NCI-H1105 (cell line): ENCODE measurements at regions not wholly inside any gene's neighbourhood (a gene's known extent, or its start where the extent isn't known, plus 50 kb on each side); places are given as distances from the start of the nearest gene placed in this dataset.
A peak's percentile ranks its signal among the peaks of the same experiment; 100 is the strongest.

Experiments used
- DNase-seq: peaks from one replicate; lab custom pipeline; 2025; lab: John Stamatoyannopoulos, UW

DNA sequence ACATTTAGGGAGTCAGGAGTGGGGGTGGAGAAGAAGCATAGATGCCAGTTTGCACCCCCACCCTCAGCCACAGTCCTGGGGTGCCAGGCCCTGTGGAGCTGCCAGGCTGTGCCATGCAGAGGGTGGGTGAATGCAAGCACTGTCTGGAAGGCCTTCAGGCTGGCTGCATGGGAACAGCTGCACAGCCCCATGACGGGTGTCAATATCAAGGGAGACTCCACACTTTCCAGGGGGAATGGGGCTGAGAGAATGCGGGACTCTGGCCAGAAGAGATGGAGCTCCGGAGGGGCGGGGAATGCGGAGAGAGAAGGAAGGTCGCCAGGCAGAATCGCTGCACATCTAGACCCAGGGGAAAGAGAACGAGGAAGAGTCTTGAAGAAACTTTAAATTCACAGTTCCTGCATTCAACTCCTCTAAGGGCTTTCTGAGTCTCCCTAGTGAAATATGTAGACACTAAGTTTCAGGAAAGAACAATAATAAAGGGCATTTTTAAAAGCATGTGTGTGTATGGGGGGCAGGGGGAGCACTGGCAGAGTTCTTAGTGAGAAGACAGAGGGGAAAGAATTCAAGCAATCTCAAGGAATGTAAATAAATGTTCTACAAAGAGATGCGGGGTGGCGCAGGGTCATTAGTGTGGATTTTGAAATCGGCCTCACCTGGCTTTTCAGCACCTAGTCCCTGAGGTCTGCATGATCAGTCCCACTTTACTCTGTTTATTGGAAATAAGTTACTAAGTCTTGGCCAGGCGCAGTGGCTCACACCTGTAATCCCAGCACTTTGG, 59.1 kb downstream of the BOD1 start:
- DNase-seq = no peak

DNA sequence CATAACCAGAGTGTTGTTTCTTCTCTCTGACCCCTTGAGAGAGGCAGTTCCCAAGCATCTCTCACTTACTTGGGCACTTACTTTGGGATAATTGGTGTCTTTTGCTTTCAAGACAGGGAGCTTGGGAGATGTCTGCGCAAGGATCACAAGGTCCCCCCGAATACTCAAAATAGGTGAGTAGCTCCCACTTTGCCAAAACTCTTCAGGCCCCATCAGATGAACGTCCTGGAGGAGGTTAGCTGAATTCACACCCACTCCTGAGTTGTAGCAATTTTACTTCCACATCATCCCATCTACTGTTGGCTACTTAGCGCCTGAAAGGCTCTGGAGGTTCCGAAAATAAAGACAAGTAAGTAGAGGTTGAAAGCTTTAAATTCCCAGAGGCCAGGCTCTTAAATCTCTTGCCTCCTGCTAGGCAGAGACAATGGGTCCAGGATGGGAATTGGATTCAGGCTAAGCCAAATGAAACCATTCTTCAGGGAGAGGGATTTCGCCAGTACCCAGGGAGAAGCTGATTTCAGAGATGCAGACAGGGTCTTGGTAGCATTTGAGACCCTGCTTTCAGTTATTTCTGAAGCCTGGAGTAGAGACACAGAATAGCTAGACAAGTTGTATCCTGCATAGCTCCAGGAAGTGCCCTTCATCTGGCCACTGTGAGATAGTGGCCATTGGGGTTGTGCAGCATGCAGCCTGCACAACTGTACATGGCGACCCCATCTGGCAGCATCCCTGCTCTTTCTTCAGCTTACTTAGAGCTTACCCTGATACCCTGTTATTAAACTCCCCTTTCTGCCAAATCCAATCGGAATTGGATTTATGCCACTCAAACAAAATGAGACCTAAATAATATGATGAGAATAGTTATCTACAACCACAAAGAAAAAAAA, 60.1 kb downstream of the BOD1 start:
- DNase-seq = no peak

DNA sequence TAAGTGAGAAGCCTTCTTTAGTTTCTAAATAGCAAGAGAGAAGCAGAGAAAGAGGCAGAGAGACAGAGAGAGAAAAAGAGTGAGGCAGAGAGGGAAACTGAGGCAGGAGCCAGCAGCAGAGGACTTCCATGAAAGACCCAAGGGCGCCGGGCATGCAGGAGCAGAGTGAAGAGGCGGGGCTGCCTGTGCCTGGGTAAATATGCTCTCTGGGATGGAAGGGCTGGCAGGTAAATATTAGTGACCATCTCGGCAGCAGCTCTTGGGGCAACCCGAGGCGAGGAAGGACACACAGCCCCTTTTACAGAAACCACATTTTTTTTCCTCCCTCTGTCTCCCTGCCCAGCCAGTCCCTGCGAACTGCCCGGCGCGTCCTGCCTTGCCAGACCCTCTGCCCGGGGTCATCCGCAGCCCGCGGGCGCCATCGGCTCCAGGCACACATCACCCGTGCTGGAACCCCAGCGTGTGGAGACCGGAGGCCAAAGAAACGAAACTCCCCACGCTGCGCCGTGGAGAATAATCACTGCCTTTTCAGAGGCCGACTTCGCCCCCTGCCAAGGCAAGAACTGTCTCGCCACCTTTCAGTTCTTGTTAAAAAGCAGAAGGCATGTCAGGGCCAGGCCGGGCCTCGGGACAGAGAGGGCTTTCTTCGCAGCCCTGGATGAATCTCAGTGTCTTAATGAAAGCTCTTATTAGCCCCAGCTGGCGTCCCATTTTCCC, 61.3 kb downstream of the BOD1 start:
- peak; percentile 9 for DNase-seq

DNA sequence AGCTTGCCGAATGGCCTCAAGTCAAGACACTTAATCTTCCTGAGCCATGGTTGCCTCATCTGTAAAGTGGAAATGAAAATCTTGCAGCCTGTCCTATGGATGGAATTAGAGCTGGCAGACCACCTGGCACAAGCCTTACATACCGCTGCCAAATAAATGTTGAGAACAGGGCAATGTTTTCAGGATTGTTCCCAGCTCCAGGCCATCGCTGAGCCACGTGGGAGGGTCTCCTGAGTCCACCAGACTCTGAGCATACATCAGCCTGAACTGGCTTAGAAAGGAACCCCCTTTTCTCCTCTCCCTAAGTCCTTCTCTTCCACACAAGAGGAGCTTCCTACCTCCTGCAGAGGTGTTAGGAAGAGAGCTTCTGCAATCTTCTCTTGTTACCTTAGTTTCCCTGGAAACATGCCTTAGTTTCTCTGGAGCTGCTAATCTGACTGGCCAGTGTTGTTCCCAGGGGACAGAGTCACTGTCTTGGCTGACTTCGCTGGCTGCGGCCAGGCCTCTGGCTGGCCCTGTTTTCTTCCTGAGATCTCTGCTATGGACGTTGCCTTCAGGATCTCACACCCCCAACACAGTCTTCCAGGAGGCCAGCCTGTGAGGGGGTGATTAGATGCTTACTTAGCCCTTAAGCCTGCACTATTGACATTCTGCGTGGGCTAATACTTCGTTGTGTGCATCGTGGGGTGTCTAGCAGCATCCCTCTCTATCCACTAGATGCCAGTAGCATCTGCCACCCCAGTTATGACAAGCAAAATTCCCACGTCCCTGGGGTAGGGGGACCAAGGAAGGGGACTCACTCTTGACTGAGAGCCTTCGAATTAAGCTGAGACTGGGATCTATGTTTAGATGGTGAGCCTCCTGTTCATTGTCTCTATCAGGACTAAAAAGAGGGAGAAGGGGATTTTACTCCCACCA, 62.2 kb downstream of the BOD1 start:
- DNase-seq = no peak

DNA sequence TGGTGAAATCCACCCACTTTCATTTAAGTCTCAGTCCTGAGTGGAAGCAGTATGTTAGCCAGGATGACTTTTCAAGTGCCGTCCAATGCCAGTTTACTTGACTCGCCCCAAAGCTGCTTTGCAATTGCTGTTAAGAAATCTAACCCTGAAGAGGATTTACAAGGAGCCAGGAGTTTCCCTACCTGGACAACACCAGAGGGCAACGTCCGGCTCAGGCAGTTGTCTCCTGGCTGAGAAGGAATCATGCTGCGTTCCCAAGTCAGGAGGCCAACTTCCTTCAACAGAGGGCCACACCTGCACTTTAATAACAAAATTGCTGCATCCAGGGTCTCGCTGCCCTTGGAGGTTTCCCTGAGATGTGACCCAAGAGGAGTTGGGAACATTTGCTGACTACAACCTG, 65.8 kb downstream of the BOD1 start:
- no peak for DNase-seq

DNA sequence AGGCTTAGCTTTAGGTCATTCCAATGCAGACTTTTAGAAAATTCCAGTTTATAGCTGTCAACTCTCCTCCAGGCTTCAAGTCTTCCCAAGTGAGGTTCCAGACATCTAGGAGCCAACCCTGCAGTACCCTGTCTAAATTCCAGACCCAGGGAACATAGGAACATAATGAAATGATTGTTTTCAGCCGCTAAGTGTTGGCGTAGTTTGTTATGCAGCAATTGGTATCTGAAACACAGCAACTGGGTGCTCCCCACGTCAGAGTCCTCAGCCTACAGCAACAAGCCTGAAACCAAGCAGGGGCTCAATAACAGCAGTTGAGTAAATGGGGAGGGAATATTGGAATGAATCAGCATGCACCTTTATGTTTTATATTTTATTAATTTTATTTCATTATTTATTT, 66.8 kb downstream of the BOD1 start:
- no peak for DNase-seq

DNA sequence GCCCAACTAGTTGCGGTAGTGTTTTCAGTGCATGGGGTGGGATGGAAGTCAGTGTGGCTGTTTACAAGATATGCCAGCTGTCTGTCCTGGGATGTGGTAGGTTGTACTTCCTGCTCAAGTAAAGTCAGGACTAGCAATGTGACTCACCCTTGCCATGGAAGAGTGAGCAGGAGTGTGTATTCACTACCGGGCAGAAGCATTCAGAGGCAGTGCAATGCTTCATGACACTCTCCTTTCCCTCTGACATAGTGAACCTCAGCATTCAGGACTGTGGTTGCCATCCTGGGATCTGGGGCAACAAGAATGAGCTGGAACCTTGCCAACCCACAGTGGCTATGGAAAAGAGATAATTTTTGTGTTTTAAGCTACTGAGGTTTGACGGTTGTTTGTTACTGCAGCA, 68.9 kb downstream of the BOD1 start:
- DNase-seq = no peak

DNA sequence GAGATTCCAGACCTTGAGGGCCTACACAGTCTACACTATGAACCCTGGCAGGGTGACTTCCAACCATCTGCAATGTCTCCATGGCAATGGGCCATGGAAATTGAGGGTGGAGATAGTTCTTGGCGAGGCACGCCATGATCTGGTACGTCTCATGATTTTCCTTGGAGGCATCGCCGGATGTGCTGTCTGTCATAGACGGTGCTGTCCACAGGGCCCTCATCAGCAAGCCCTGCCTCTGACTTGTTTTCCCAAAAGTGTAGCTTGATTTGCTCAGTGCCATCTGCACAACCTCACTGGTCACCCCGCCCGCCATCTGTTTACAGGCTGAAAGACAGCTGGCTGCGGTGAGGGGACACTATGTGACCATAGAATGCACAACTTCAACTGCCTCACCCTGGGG, 73.5 kb downstream of the BOD1 start:
- no peak for DNase-seq

DNA sequence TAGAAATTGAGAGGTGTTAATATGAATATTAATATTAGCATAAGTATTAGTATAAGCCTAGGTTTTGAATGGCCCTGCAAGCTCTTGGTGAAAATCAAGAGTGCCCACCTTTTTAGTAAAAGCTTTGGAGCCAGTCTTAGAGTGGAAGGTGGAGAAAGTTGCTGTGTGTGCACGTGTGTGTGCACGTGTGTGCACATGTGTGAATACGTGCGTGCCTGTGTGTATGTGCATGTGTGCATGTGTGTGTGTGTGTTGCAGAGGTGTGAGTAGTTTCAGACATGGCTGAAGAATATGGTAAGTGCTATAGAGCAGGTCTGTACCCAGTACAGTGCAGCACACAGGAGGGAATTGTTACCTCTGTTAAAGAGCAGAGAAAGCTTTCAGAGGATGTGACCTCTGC, 74.3 kb downstream of the BOD1 start:
- DNase-seq = no peak

DNA sequence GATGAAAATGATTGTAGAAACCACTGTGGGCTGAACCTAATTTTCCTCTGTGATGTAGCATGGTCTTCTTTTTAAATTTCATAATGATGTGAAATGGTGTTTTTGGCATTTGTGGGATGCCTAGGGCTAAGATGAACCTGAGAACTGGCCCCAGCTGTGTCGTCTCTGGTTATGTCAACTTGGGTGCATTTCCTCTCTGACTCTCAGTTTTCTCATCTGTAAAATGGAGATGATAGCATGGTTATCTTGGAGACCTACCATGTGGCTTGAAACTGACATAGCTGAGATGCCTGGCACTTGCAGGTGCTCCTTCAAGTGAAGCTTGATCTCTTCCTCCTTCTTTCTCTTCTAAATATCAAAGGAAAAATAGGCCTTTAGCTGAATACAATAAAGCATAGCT, 77.8 kb downstream of the BOD1 start:
- DNase-seq = no peak

DNA sequence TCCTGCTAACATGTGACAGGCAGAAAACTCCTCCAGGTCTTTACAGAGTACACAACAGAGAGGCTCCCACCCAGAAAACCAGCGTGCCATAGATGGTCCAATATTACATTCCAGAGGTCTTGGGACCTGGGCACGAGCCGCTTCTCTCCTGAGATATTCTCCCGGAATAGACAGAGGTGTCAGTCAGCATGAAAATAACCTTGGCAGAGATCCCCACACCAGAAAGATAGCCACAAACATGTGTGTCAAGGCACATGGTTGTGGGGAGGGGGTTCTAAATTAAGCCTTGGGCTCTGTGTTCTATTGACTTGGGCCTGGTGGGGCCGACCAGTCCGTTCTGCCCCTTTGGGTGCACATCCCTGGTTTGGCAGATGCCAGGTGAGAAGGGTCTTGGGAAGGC, 78.4 kb downstream of the BOD1 start:
- no peak for DNase-seq

DNA sequence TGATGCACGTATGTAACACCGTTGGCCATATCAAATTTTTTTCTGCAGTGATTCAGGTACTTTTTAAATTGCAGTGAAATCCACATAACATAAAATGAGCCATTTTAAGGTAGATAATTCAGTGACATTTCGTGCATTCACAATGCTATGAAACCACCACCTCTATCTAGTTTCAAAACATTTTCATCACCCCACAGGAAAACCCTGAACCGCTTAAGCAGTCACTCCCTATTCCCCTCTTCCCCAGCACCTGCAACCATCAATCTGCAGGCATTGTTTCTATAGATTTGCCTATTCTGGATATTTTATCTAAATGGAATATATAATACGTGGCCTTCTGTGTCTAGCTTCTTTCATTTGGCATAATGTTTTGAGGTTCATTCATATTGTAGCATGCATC, 79.2 kb downstream of the BOD1 start:
- no peak for DNase-seq

DNA sequence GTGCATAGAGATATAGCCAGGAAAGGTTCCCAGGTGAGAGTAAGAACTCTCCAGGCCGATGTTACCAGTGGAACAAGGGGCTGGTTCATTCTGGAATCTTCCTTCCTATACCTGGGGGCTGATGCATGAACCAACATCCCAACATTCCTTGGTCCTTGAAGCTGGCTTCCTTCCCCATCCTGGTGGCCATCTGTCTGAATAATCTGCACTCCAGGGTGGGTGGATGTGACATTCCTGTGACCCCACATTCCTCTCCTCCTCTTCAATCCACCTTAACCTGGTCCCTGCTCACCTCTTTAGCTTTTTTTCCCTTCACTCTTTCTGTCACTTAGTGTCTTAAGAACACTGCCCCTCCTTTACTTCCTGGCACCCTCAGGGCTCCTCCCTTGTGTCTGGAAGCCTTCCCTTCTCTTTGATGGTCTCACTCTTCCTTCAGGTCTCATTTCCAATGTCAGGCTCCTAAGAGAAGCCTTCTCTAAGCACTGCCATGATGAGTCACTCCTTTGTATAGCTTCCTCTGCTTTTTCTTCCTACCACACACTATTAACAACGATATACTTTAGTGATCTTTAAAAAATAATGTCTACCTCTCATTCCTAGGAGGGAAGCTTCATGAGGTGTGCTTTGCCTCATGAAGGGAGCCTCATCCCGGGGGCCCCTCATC, 80.3 kb downstream of the BOD1 start:
- DNase-seq = no peak

DNA sequence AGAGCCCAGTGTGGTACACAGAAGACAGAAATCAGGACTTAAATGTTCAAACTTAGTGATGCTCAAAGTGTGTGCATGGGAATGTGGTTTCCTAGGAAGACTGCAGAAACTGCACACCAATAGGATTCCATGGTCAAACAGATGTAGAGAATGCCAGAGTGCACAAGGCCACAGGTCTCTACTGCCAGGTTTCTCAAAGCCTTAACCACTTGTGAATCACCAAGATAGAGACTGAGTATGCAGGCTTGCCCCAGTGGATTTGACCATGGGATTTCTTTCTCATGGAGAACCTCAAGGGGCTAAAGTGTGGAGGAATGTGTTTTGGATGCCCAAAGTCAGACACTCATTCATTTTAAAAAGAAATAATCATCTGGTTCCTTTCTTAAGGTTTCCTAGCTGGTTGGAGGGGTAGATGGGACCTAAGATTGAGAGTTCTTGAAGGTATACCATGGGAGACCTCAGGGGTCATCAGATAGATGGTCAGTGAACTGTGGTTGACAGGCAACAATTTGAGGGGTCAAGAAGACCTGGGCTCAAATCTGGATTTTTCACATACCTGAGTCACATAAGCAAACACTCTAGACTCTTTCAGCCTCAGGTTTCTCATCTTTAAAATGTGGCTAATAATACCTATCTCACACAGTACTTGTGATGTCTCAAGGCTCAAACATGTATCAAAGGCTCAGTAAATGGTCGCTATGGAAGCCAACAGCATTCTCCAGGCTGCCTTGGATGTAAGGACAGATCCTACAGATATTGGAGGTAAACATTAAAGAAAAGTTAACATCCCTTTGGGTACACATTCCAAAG, 81.1 kb downstream of the BOD1 start:
- DNase-seq = no peak

DNA sequence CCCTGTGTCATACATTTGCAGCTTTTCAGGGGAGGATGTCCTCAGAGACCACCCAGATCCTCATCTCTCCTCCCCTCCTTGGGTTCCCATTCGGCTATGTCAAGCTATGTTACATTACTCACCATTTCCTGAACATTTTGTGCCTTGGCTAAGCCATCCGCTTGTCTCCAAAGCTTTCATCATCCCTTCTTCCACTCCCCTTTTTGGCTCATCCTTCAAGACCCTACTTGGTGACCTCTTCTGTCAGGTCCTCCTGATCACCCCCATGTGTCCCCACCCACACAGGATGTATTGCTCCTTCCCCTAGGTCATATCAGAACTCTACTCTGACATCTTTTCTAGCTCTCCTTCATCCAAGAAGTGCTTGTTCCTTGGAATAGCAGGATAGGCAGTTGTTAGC, 81.8 kb downstream of the BOD1 start:
- DNase-seq = no peak

DNA sequence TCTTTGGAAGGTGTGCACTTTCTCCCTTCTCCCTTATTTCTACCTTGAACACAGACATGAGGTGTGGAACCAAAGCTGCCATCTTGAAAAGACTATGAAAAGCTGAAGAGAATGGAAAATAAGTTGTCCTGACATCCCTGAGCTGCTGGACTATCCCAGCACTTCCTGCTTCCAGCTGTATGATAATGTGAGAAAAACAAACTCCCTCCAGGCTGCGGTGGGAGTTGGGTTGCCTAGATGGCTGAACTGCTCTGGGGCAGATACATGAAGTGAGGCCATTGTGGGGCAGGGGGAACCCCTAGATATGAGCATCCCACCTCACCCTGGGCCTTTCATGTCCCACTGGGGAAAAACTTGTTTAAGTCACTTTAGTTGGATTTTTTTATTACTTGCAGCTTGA, 82.4 kb downstream of the BOD1 start:
- no peak for DNase-seq

DNA sequence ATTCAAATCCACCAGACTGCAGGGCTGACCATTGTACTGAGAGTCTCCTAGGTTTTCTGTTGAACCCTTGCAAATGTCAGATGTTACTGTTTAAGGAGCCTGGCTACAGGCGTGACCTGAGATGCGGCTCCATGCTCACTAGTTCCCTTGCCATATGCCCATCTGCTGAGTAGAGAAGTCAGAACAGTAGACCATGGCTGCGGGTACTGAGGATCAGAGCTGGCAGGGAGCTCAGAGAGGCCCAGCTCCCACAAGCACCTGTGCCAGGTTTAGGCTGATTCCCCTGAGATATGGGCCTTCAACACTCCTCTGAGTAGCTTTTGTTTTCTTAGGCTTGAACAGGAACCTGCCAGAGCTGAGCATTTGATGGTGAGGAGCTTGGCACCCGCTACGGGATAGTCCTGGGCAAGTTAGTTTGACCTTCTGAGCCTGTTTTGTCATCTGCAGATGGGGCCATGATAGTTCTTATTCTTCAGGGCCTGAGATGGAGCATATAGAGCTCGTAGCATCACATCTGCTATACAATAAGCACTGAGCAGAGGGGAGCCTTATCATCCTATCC, 83.7 kb downstream of the BOD1 start:
- no peak for DNase-seq

DNA sequence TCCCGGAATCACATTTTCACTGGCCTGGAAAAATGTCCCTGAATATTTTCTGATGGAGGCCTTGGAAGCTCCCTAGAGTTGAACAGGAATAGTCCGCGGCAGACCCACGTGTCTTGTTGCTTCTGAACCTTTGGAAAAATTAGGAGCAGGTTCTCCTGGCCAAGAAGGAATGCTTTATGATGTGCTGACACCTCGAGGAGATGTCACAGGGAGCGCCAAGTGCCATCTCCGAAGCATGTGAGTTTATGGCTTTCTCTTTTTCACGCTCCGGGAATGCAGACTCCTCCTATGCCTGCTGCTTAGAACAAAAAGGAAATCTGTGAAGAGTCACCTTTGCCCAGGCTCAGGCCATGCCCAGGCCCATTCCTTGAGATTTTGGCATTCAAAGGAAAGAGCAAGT, 84.6 kb downstream of the BOD1 start:
- DNase-seq = no peak

DNA sequence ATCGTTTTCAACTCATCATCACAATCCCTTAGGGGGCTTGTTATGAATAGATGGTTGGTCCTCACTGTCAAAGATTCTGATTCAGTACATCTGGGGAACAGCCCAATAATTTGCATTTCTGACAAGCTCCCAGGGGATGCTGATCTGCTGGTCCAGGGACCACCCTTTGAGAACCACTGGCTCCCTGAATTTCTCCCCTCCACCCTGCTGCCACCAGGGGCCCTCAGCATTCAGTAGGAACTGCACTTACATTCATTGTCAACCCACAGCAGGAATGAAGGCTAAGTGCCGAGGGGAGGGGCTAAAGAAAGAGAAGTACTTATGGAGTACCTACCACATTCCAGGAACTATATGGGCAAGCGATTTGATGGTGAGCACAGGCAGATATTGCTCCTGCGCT, 85.9 kb downstream of the BOD1 start:
- no peak for DNase-seq

DNA sequence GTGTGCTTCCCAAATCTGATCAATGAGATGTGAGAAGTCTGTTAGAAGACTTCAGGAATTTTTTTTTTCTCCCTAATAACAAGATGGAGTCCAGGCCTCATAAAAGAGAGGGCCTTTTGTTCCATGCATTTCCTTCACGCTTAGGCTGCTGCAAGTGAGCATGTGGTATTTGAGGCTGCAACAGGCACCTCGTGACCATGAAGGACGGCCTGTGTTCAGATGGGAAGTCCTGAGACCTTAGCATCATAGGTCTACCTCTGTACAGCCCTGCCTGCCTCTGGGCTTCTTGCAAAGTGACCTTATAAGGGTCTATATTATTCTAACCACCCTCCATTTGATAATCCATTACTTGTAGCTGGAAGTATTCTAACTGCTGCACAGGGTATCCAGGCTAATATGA, 86.6 kb downstream of the BOD1 start:
- no peak for DNase-seq
